HG03039 (cell line): ENCODE measurements at regions not wholly inside any gene's neighbourhood (a gene's known extent, or its start where the extent isn't known, plus 50 kb on each side); places are given as distances from the start of the nearest gene placed in this dataset.
"Not testable (repeated sequence)": the region's sequence is repeated elsewhere in the genome, so short reads cannot be mapped to it uniquely, and the experiment has no call there.

ENCODE experiments used
- ATAC-seq: cut with Tn5 transposase; IDR thresholded peaks from one replicate; pipeline ENCODE4 v1.9.1; 2021; ENCODE audit warnings: mild to moderate bottlenecking, moderate library complexity; ENCODE audit not compliant: unreplicated experiment

- ATAC-seq = not testable (repeated sequence)
These were observed 218.3 kb downstream of the SYK start for GRCh38 chr9:91019871-91020270.

GRCh38 chr9:91021656-91022055 lies 220.0 kb downstream of the SYK start:
- ATAC-seq = not testable (repeated sequence)

GRCh38 chr9:91023741-91024140 lies 222.1 kb downstream of the SYK start:
- no peak for ATAC-seq

- no peak for ATAC-seq
These were observed 223.2 kb downstream of the SYK start for GRCh38 chr9:91024841-91025240.

- no peak for ATAC-seq
These were observed 224.2 kb downstream of the SYK start for GRCh38 chr9:91025856-91026255.

- ATAC-seq = no peak
These were observed 224.6 kb downstream of the SYK start for GRCh38 chr9:91026266-91026665.

GRCh38 chr9:91027005-91027404 lies 225.4 kb downstream of the SYK start:
- ATAC-seq = no peak

- no peak for ATAC-seq
These were observed 226.7 kb downstream of the SYK start for GRCh38 chr9:91028166-91028827.

GRCh38 chr9:91029650-91030361 lies 228.2 kb downstream of the SYK start:
- ATAC-seq = no peak

- no peak for ATAC-seq
These were observed 230.5 kb downstream of the SYK start for GRCh38 chr9:91032121-91032531.

- ATAC-seq = no peak
These were observed 231.7 kb downstream of the SYK start for GRCh38 chr9:91033270-91033669.

GRCh38 chr9:91033797-91034196 lies 232.2 kb downstream of the SYK start:
- ATAC-seq = no peak

- no peak for ATAC-seq
These were observed 232.9 kb downstream of the SYK start for GRCh38 chr9:91034521-91034920.

GRCh38 chr9:91034976-91035824 lies 233.6 kb downstream of the SYK start:
- ATAC-seq = no peak

GRCh38 chr9:91035825-91036208 lies 234.2 kb downstream of the SYK start:
- ATAC-seq = no peak

GRCh38 chr9:91036356-91036755 lies 234.7 kb downstream of the SYK start:
- no peak for ATAC-seq

GRCh38 chr9:91036826-91037510 lies 235.3 kb downstream of the SYK start:
- no peak for ATAC-seq

- ATAC-seq = no peak
These were observed 236.2 kb downstream of the SYK start for GRCh38 chr9:91037511-91038482.

GRCh38 chr9:91038483-91039124 lies 237.0 kb downstream of the SYK start:
- no peak for ATAC-seq
